ENCODE measurements at regions not wholly inside any gene's neighbourhood (a gene's known extent, or its start where the extent isn't known, plus 50 kb on each side); places are given as distances from the start of the nearest gene placed in this dataset.
"Not testable (repeated sequence)": the region's sequence is repeated elsewhere in the genome, so short reads cannot be mapped to it uniquely, and the experiment has no call there.

DNA sequence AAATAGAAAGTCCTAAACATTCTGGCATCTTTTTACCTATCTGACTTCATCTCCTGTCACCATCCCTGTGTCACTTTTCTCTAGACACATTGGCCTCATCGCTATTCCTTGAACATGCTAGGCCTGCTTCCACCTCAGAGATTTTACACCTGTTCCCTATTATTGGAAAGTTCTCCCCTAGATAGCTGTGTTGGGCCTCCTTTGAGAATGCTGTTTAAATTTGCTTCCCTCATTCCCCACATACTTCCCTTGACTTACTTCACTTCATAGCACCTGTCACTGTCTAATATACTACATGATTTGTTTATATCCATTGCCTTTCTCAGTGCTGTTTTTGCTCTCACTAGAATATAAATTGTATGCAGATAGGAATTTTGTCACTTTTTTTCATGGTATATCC lies 317.0 kb upstream of the GCFC2 start:
- intact Hi-C loops (cut with micrococcal nuclease), result no loop called here

- intact Hi-C loops (cut with micrococcal nuclease), result no loop called here
These were observed 308.4 kb upstream of the GCFC2 start for GRCh38 chr2:76019128-76019527.

DNA sequence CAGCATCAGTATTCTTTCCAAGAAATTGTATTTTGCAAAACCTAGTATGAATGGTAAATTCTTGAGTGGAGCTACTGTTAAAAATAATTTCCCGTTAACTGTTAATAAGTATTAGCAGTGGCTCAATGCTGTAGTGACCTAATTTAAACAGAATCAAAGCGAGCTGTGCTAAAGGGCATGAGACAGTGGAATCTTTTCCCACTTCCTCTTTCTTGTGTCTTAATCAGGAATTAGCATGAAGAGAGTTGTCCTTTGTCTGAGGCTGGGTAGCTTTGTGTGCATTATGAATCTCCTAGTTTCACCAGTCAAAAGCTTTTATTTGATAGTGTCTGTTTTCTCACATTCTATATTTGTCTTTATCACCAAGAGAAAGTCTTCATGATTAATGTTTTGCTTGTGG lies 298.8 kb upstream of the GCFC2 start:
- intact Hi-C loops (cut with micrococcal nuclease), result no loop called here

DNA sequence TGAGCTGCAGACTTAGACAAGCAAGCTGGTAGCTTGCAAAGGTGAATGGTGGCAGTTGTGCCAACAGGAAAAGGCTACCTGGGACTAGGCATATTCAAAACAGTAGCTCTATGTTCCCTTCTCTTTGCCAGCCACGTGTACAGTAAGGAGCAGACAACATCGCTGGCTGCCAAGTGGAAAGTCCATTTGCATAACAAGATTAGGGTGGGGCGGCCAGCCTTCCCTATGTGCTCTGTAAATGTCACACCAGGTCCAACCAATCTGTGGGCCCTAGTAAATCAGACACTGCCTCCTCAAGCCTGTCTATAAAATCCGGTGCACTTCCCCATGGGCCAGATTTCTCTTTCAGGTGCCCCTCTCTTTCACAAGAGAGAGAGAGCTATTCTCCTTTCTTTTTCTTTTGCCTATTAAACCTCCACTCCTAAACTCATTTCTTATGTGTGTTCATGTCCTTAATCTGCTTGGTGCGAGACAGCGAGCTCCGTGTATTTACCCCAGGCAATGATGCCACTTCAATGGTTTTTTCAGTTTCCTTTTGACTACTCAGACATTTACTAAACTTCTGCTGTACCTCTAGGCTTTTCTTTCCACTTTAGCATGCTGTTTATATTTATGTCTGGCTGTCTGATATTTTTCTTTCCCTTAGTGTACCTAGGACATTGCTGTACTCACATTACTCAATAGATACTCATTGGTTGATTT lies 297.4 kb upstream of the GCFC2 start:
- intact Hi-C loops (cut with micrococcal nuclease), result no loop called here

- intact Hi-C loops (cut with micrococcal nuclease), result no loop called here
These were observed 289.7 kb upstream of the GCFC2 start for GRCh38 chr2:76000425-76000824.

DNA sequence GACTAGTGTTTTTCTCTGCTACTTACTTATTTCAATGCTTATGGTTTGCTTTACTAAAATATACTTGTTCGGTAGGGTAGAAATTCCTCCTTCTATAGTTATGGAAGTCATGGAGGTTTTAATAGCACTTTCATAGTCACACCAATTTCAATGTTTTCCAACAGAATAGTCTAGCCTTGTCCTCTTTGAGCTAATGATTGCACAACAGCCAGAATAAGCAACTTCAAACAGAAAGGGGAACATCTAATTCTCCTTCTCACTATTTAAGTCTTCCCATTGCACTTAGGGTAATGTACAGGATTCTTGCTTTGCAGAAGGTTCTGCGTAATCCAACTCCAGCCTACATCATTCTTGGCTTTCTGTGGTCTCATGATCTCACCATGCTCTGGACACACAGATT lies 287.7 kb upstream of the GCFC2 start:
- intact Hi-C loops (cut with micrococcal nuclease), result no loop called here

GRCh38 chr2:75994759-75995158 lies 284.0 kb upstream of the GCFC2 start:
- intact Hi-C loops (cut with micrococcal nuclease), result no loop called here

DNA sequence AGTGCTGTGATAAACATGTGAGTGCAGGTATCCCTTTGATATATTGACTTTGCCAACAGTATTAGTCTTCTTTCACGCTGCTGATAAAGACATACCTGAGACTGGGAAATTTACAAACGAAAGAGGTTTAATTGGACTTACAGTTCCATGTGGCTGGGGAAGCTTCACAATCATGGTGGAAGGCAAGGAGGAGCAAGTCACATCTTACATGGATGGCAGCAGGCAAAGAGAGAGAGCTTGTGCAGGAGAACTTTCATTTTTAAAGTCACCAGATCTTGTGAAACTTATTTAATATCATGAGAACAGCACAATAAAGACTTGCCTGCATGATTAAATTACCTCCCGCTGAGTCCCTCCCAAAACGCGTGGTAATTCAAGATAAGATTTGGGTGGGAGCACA lies 277.9 kb upstream of the GCFC2 start:
- intact Hi-C loops (cut with micrococcal nuclease), result not testable (repeated sequence)

DNA sequence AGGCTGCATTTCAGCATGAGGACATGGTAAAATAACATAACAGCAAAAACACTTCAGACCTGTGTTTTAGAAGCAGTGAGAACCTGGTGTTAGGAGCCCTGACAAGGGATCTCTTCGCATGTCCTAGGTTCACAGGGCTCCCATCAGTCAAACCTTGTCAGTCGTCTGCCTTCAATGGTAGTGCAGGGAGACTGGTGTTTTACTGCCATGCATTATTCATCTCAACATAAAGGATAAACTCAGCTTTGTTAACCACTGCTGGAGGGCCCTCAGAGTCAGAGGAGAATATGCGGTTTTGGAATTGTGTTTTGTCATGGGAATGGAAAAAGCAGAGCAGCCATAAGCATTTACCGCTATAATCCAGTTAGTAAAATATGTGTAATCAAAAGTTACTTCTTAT lies 275.9 kb upstream of the GCFC2 start:
- intact Hi-C loops (cut with micrococcal nuclease), result no loop called here

- intact Hi-C loops (cut with micrococcal nuclease), result no loop called here
These were observed 272.0 kb upstream of the GCFC2 start for GRCh38 chr2:75982719-75983118.

GRCh38 chr2:75964646-75965045 lies 253.9 kb upstream of the GCFC2 start:
- intact Hi-C loops (cut with micrococcal nuclease), result no loop called here

DNA sequence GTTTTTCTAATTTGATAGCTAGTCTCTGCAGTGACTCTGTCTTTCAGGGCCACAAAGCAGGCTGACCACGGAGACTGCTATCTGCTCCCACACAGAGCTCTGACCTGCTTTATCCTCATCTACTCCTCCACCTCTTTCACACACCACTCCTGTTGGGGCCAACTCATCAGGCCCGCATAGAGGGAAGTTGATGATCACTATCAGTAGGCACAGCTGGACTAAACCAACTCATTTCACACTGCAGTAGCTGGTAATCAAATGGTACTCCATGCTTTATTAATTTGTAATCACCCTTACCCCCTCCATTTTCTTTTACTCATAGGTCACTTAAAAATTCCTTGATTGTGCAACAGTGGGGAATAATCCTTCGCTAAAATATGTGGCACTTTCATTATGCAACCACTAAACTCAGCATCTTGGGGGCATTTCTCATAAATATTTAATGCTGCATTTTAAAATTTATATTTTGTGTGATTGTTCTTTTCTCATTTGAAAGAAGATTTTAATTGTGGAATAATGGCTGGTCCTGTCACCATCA lies 249.8 kb upstream of the GCFC2 start:
- intact Hi-C loops (cut with micrococcal nuclease), result no loop called here

DNA sequence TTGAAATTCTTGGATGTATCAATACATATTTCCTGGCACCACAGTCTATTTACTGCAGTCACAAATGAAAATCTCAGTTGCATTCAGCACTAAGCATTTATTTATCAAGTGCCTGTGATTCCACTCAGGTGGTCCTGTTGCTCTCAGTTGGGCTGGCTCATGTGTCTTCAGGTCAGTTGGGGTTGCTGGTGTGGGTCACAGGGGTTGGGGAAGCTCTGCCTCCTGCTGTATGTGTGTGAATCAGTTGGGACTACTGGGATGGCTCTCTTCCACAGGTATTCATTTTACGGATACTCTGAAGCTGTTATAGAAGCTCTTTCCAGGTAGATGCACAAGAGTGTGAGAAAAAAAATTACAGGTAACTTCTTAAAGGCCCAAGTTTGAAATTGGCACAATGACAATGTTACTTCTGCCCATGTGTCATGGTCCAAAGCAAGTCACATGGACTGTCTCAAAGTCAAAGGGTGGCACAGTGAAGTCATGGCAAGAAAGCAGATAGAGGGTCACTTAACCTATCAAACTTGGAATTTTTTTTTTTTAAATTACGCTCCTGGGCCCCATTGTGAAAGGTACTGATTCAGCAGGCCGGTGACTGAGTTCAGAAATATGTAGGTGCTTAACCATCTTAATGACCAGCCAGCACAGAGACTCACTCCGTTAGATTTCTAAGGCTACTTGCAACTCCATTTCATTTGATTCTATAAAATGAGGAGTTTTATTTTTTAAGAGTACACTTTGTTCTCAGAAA lies 249.2 kb upstream of the GCFC2 start:
- intact Hi-C loops (cut with micrococcal nuclease), result no loop called here

GRCh38 chr2:75954761-75955160 lies 244.0 kb upstream of the GCFC2 start:
- intact Hi-C loops (cut with micrococcal nuclease), result no loop called here

GRCh38 chr2:75952173-75952572 lies 241.5 kb upstream of the GCFC2 start:
- intact Hi-C loops (cut with micrococcal nuclease), result no loop called here

DNA sequence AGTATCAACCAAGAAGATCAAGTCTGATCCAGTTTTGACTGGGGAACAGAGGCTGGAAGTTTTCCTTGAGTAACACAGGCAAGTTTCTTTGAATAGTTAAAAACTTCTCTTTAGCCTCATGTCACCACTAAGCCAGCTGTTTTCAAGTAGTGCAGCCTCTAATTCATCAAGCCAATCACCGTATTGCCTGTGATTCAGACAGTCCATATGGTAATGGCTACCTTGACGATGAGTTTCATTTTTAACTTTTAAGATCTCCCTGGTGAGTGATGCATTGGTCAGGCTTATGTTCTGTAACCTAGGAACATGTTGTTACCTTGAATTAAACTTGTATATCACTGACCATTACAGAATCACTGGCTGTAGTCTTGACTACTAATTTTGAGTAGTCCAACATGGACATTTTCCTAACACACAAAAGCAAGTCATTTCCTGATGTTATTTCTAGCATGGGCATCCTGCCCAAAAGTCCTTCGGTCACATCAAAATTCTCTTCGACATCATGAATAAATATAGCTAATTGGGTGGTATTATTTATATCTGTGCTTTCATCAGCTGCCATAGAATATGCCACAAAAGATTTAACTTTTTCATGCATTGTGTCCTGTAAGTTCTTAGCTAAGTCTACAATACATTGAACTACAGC lies 238.8 kb upstream of the GCFC2 start:
- intact Hi-C loops (cut with micrococcal nuclease), result no loop called here

DNA sequence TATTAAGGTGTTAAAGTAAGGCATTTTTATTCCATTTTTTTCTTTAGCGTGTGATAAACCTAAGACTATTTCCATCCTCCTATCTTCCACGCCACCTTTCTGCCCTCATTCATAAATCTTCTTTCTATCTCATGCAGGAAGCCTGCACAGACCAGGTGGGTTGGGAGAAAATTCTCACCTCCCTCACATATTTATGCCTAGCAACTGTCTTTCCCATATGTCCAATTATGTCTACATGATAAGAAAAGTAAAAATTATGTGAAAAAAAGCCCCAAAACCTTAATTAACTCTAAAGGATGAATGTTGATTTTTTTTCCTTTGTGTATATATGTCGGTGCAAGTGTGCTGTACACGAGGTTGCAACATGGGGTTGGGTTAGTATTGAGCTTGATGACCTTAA lies 225.6 kb upstream of the GCFC2 start:
- intact Hi-C loops (cut with micrococcal nuclease), result no loop called here

DNA sequence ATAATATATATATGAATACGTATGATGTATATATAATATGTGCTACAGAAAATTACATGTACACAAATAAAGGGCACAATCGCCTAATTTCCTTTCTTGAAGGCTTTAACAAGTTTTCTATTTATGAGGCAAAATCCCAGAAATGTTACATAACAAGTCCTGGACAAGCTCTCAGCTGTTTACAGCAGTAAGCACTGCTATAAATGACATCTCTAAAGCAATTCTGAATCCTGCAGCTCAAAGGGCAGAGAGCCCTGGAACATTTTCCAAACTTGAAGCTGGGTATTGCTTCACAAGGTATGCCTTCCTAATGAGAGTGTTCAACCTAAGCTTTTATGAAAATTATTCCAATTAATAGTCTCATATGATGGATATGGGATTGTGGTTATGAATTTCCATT lies 222.3 kb upstream of the GCFC2 start:
- intact Hi-C loops (cut with micrococcal nuclease), result no loop called here

GRCh38 chr2:75928093-75928492 lies 217.4 kb upstream of the GCFC2 start:
- intact Hi-C loops (cut with micrococcal nuclease), result no loop called here

- intact Hi-C loops (cut with micrococcal nuclease), result no loop called here
These were observed 214.8 kb upstream of the GCFC2 start for GRCh38 chr2:75925331-75926024.

DNA sequence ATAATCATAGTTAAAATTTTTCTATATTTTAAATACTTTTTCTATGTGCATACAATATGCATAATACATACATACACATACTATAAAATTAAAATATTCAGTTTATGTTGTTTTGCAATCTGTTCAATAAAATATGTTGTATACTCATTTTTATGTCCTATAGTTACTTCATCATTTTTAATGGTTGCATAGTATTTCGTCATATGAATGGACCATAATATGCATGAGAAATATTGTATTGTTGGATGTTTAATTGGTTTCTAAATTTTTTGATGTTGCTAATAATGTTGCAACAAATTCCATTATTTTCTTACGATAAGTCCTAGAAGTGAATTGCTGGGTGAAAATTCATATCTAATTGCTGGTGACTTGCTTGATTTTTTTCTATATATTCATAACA lies 211.5 kb upstream of the GCFC2 start:
- intact Hi-C loops (cut with micrococcal nuclease), result no loop called here
